Uterus (tissue), 2 donors: ENCODE measurements at regions not wholly inside any gene's neighbourhood (a gene's known extent, or its start where the extent isn't known, plus 50 kb on each side); places are given as distances from the start of the nearest gene placed in this dataset.

ENCODE experiments used
- POLR2A ChIP-seq, 2 donors: fragments of 450-650 bp; IDR thresholded peaks; one replicate each; pipeline ENCODE4 v1.6.1; 2016; ENCODE audit warnings: antibody characterized with exemption in 2 of 2, mild to moderate bottlenecking in 1 of 2, moderate library complexity in 1 of 2
- TF ChIP-seq, protein P1 (sequence below), 4 experiments: fragments of 200-600 bp in 2 of 4; fragments of 450-650 bp in 2 of 4; sonication (generic) in 2 of 4; IDR thresholded peaks; one replicate each; pipeline ENCODE4 v1.5.1; 2016 to 2019; ENCODE audit warnings: antibody characterized with exemption in 4 of 4, mild to moderate bottlenecking in 2 of 4, moderate library complexity in 1 of 4

DNA sequence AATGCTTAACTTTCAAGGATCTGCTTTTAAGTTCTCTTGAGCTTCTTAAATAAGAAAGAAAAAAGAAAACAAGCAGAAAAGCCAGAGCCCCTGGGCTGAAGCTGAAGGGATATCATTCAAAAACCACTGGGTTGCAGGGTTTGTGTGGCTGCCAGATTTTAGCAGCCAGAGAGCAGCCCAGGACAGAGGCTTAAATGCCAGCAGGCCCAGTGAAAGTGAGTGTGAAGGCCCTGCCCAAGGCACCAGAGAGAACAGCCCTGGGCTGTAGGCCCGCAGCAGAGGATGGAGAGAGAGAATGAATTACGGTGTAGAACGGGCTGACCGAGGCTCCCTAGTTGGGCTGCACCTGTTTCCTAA is 106.3 kb upstream of the BOC start:
- TF ChIP-seq POLR2A (IDR thresholded peaks at IDR 0.05) = no peak
- TF ChIP-seq, protein P1, sequence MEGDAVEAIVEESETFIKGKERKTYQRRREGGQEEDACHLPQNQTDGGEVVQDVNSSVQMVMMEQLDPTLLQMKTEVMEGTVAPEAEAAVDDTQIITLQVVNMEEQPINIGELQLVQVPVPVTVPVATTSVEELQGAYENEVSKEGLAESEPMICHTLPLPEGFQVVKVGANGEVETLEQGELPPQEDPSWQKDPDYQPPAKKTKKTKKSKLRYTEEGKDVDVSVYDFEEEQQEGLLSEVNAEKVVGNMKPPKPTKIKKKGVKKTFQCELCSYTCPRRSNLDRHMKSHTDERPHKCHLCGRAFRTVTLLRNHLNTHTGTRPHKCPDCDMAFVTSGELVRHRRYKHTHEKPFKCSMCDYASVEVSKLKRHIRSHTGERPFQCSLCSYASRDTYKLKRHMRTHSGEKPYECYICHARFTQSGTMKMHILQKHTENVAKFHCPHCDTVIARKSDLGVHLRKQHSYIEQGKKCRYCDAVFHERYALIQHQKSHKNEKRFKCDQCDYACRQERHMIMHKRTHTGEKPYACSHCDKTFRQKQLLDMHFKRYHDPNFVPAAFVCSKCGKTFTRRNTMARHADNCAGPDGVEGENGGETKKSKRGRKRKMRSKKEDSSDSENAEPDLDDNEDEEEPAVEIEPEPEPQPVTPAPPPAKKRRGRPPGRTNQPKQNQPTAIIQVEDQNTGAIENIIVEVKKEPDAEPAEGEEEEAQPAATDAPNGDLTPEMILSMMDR (IDR thresholded peaks at IDR 0.05) = no peak
